ENCODE measurements at regions not wholly inside any gene's neighbourhood (a gene's known extent, or its start where the extent isn't known, plus 50 kb on each side); places are given as distances from the start of the nearest gene placed in this dataset.

DNA sequence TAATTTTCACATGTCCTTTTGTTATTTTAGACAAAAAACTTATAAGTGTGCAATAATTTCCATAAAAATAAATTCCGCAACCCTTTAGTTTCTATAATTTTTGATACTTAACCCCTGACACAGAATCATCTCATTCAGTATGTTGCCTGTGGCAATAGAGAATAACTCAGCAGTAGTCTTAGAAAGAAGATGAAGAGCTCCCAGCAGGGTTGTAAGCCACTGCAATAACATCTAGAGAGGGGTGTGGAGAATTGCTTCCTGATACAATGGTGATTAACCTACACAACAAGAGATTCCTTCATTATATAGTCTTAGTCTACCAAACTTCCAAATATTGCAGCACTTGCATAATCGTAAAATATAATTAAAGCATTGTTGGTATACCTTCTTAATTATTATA is 118.9 kb downstream of the TMX3 start:
- ATAC-seq, result no peak
- H3K36me3 ChIP-seq, result no peaks in the 10 kb centered on the region
- no peaks in the 10 kb centered on the region for H3K9me3 ChIP-seq
- no peak overlapping the region for H3K27ac ChIP-seq
- no peaks in the 10 kb centered on the region for H3K27me3 ChIP-seq
- 79 to 90% methylated on average over 2 of the region's 2 CpGs for WGBS, 2 donors (ENCODE audit: low coverage in 1 of 2)
- TF ChIP-seq POLR2AphosphoS5 (IDR thresholded peaks at IDR 0.05) (no peak), CTCF (IDR thresholded peaks at IDR 0.05) (no peak), POLR2A (IDR thresholded peaks at IDR 0.05) (no peak), EP300 (IDR thresholded peaks at IDR 0.05) (no peak)
- H3K4me1 ChIP-seq, result no peaks in the 10 kb centered on the region
- no peak overlapping the region for H3K4me3 ChIP-seq

DNA sequence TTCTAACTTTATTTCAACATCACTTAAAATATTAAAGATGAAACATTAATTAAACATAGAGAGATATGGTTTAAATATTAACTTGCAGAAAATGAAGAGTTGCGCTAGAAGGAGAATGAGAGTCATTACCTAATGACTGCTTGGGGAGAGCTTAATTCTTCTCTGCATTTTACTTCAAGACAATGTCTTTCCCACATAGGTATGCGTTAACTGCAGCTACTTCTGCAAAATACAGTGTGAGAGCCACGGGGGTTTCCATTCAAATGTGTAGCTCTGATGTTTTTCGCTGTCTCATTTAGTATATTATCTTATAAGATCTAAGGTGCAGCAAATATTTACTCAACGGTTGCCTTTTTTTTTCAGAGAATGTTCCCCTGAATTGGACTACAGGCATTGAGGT is 126.7 kb downstream of the TMX3 start:
- TF ChIP-seq CTCF (IDR thresholded peaks at IDR 0.05), result no peak
- no peak for TF ChIP-seq POLR2A (IDR thresholded peaks at IDR 0.05)
- TF ChIP-seq EP300 (IDR thresholded peaks at IDR 0.05), result no peak
- no peak for TF ChIP-seq POLR2AphosphoS5 (IDR thresholded peaks at IDR 0.05)
- no peaks in the 10 kb centered on the region for H3K36me3 ChIP-seq
- 57 to 72% methylated on average over 5 of the region's 5 CpGs for WGBS, 2 donors (ENCODE audit: low coverage in 1 of 2)
- no peaks in the 10 kb centered on the region for H3K9me3 ChIP-seq
- no peaks in the 10 kb centered on the region for H3K27me3 ChIP-seq
- H3K4me3 ChIP-seq, result no peak overlapping the region
- H3K27ac ChIP-seq, result no peak overlapping the region
- ATAC-seq, result no peak
- no peaks in the 10 kb centered on the region for H3K4me1 ChIP-seq

DNA sequence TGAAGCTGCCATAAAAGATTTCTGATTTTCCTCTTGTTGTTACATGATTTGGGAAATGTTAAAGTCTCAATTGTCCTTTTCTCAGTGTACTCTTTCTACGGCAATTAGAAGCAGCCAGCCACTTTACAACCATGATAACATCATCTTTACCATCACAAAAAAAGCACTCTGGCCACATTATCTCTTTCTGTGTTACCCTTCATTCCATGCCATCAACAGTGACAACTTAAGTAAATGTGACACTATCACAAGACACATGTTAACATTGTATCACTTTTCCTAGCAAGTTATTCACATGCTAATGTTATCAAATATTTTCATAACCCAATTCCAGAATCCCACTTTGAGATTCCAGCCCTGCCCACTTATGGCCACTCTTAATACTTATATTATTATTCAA is 131.2 kb downstream of the TMX3 start:
- no peaks in the 10 kb centered on the region for H3K27me3 ChIP-seq
- H3K27ac ChIP-seq, result no peak overlapping the region
- 60 to 88% methylated on average over 1 of the region's 1 CpG for WGBS, 2 donors (ENCODE audit: low coverage in 1 of 2)
- no peak overlapping the region for H3K4me3 ChIP-seq
- H3K4me1 ChIP-seq, result no peaks in the 10 kb centered on the region
- no peaks in the 10 kb centered on the region for H3K9me3 ChIP-seq
- TF ChIP-seq POLR2AphosphoS5 (IDR thresholded peaks at IDR 0.05) (no peak), POLR2A (IDR thresholded peaks at IDR 0.05) (no peak), EP300 (IDR thresholded peaks at IDR 0.05) (no peak), CTCF (IDR thresholded peaks at IDR 0.05) (no peak)
- no peaks in the 10 kb centered on the region for H3K36me3 ChIP-seq
- no peak for ATAC-seq

DNA sequence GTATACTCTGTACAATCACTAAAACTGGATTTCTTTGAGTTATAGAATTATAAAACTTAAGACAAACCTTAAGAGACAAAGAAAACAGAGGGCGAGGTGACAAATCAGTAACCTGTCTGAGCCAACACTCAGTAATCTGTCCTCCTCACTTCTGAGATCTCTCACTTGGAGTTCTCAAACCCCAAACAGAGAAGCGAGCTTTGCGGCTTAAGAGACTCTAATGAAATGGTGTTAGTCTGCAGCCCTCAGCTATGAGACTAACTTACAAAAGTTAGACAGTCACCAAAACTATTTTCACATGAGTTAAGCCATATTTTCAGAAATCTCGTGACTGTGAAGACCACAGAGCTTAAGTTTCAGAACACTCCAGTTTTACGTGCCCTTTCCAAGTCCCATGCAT is 140.6 kb downstream of the TMX3 start:
- no peaks in the 10 kb centered on the region for H3K36me3 ChIP-seq
- 85 to 87% methylated on average over 4 to 5 of the region's 5 CpGs for WGBS, 2 donors (ENCODE audit: low coverage in 1 of 2)
- no peaks in the 10 kb centered on the region for H3K4me1 ChIP-seq
- TF ChIP-seq CTCF (IDR thresholded peaks at IDR 0.05) (no peak), EP300 (IDR thresholded peaks at IDR 0.05) (no peak), POLR2AphosphoS5 (IDR thresholded peaks at IDR 0.05) (no peak), POLR2A (IDR thresholded peaks at IDR 0.05) (no peak)
- H3K4me3 ChIP-seq, result no peak overlapping the region
- no peaks in the 10 kb centered on the region for H3K27me3 ChIP-seq
- peaks cover 0 to 10% (median 0%) of the 10 kb centered on the region in 3 donors for H3K9me3 ChIP-seq
- no peak for ATAC-seq
- H3K27ac ChIP-seq, result no peak overlapping the region

- ATAC-seq, result no peak
- Histone ChIP-seq H3K27me3 (no peaks in the 10 kb centered on the region), H3K4me3 (no peak overlapping the region), H3K36me3 (no peaks in the 10 kb centered on the region), H3K27ac (no peak overlapping the region), H3K4me1 (no peaks in the 10 kb centered on the region), H3K9me3 (peaks cover 0 to 10% (median 0%) of the 10 kb centered on the region in 3 donors)
- TF ChIP-seq CTCF (IDR thresholded peaks at IDR 0.05), result no peak
- no peak for TF ChIP-seq POLR2AphosphoS5 (IDR thresholded peaks at IDR 0.05)
- TF ChIP-seq POLR2A (IDR thresholded peaks at IDR 0.05), result no peak
- no peak for TF ChIP-seq EP300 (IDR thresholded peaks at IDR 0.05)
- 69 to 93% methylated on average over 3 of the region's 3 CpGs for WGBS, 2 donors (ENCODE audit: low coverage in 1 of 2)
Measured at GRCh38 chr18:68569936-68570335, 145.0 kb downstream of the TMX3 start.
